ENCODE measurements at regions not wholly inside any gene's neighbourhood (a gene's known extent, or its start where the extent isn't known, plus 50 kb on each side); places are given as distances from the start of the nearest gene placed in this dataset.

DNA sequence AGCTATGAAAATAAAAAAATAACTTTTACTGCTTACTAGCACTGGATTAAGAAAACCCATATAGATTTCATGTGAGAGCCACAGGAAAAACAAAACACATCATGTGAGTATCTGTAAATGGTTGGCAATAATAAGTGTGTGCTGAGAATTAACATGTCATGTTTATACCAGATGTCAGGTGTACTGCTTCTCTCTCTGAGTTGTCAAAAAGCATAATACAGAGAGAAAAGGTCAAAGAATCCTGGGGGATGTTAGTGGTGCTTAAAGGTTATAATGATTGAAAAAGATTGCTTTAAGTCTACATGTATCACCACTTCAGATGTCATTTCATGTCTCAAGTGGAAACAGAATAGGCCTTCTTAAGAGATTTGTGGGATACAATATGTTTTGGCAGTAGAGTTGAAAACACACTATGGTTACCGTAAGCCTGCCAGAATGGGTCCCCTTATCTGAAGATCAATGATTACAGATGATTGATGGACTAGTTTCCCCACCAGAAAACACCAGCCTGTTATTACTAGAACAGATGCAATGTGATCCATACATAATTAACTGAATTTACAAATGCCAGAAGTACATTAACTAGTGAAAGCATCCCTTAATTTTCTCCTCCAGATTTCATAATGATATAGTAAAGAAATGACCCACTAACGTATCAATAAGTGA, 204.1 kb downstream of the CNTN3 start:
- Histone ChIP-seq H3K27me3 (replicated peaks; ENCODE audit: insufficient read depth) (no peaks in the 10 kb centered on the region), H3K36me3 (no peaks in the 10 kb centered on the region), H3K27ac (no peak overlapping the region), H3K4me3 (no peak overlapping the region), H3K4me1 (replicated peaks) (no peaks in the 10 kb centered on the region), H3K9me3 (no peaks in the 10 kb centered on the region)
- 88% methylated on average over 2 of the region's 2 CpGs for WGBS
- no peak for DNase-seq (ENCODE audit: low spot score)
- intact Hi-C loops (cut with DNase I): no loop called here
- TF ChIP-seq, protein P1, sequence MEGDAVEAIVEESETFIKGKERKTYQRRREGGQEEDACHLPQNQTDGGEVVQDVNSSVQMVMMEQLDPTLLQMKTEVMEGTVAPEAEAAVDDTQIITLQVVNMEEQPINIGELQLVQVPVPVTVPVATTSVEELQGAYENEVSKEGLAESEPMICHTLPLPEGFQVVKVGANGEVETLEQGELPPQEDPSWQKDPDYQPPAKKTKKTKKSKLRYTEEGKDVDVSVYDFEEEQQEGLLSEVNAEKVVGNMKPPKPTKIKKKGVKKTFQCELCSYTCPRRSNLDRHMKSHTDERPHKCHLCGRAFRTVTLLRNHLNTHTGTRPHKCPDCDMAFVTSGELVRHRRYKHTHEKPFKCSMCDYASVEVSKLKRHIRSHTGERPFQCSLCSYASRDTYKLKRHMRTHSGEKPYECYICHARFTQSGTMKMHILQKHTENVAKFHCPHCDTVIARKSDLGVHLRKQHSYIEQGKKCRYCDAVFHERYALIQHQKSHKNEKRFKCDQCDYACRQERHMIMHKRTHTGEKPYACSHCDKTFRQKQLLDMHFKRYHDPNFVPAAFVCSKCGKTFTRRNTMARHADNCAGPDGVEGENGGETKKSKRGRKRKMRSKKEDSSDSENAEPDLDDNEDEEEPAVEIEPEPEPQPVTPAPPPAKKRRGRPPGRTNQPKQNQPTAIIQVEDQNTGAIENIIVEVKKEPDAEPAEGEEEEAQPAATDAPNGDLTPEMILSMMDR (IDR thresholded peaks at IDR 0.05): no peak
- TF ChIP-seq POLR2A (IDR thresholded peaks at IDR 0.05): no peak
- no peak for TF ChIP-seq POLR2AphosphoS5 (IDR thresholded peaks at IDR 0.05)

DNA sequence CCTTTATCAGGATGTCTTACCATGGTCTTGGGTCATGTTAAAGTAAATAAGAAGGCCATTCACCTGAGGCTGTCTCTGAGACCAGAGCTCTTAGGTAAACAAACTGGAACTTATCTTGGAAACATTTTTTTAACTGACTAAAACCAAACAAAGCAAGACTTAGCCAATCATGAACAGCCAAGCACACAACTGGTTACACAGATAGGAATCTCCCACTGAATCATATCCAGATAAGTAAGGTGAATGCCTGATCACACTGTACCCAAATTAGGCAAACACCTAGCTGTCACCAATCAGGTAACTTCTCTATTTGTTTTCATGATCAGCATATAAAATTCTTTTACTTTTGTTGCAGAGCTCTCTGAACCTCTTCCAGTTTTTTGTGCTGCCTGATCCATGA, 205.4 kb downstream of the CNTN3 start:
- intact Hi-C loops (cut with DNase I): no loop called here
- TF ChIP-seq, protein P1 (IDR thresholded peaks at IDR 0.05): no peak
- TF ChIP-seq POLR2A (IDR thresholded peaks at IDR 0.05) (no peak), POLR2AphosphoS5 (IDR thresholded peaks at IDR 0.05) (no peak)
- H3K36me3 ChIP-seq: no peaks in the 10 kb centered on the region

DNA sequence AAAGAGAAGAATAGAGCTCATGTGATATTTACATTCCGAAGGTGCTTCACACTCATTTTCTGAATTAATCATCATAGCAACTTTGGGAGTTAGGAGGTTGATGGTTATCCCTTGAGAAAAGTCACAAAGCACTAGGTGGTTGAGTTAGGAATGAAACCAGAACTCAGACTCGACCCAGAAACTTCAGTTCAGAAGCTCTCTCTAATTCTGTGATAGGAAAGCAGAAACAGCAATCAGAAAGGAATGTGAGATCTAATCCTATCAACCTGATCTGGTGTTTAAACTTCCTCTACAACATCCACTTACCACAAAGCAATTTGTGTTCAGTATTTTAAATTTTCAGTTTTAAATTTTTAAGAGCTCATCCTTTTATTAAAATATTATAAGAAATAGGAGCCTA, 211.2 kb downstream of the CNTN3 start:
- Histone ChIP-seq H3K4me1 (replicated peaks) (no peaks in the 10 kb centered on the region), H3K4me3 (no peak overlapping the region), H3K27ac (no peak overlapping the region), H3K9me3 (no peaks in the 10 kb centered on the region), H3K27me3 (replicated peaks; ENCODE audit: insufficient read depth) (no peaks in the 10 kb centered on the region), H3K36me3 (no peaks in the 10 kb centered on the region)
- no peak for DNase-seq (ENCODE audit: low spot score)
- WGBS: 73% methylated on average over 2 of the region's 2 CpGs
- TF ChIP-seq, protein P1 (IDR thresholded peaks at IDR 0.05): no peak
- TF ChIP-seq POLR2A (IDR thresholded peaks at IDR 0.05) (no peak), POLR2AphosphoS5 (IDR thresholded peaks at IDR 0.05) (no peak)
- intact Hi-C loops (cut with DNase I): no loop called here

More for the DNA sequence above, 205.4 kb downstream of the CNTN3 start:
- Histone ChIP-seq H3K27ac (no peak overlapping the region), H3K4me3 (no peak overlapping the region), H3K27me3 (replicated peaks; ENCODE audit: insufficient read depth) (no peaks in the 10 kb centered on the region), H3K4me1 (replicated peaks) (no peaks in the 10 kb centered on the region), H3K9me3 (no peaks in the 10 kb centered on the region)
- no peak for DNase-seq (ENCODE audit: low spot score)

DNA sequence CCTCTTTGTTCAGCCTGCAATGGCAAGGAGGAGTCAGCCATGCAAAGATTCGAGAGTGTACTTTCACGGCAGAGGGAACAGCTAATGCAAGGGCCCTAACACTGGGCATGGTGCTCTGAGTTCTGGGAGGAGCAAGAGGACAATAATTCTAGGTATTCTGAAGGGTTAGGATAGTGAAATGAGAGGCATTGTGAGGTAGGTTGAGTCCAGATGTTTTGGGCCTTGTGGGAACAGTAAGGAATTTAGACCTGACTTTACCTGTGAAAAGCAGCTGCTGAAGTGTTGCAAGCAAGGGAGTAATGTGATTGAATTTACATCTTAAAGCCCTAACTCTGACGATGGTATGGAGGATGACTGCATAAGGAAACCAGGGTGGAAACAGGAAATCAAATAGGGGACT, 211.6 kb downstream of the CNTN3 start:
- H3K4me3 ChIP-seq: no peak overlapping the region
- 73% methylated on average over 3 of the region's 3 CpGs for WGBS
- no peaks in the 10 kb centered on the region for H3K4me1 ChIP-seq (replicated peaks)
- intact Hi-C loops (cut with DNase I): no loop called here
- no peak for TF ChIP-seq POLR2A (IDR thresholded peaks at IDR 0.05)
- TF ChIP-seq, protein P1 (IDR thresholded peaks at IDR 0.05): no peak
- no peak for DNase-seq (ENCODE audit: low spot score)
- H3K27ac ChIP-seq: no peak overlapping the region
- H3K27me3 ChIP-seq (replicated peaks; ENCODE audit: insufficient read depth): no peaks in the 10 kb centered on the region
- H3K36me3 ChIP-seq: no peaks in the 10 kb centered on the region
- H3K9me3 ChIP-seq: no peaks in the 10 kb centered on the region

DNA sequence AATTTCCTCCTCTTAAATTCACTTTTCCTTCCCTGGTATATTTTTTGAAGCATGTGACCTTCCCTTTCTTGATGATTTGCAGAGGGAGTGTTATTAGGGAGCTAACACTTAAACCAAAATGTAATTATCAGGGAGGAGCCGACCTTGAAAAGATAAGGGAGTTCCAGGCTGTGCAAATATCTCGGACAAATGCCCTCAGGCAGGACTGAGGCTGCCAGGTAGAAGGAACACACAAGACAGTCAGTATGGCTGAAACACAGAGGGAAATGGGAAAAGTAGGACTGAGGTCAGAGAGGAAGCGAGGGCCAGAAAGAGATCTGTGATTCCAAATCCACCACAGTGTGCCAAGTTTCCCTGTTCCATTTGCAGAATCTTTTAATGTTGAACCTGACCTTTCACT, 221.0 kb downstream of the CNTN3 start:
- Histone ChIP-seq H3K4me1 (replicated peaks) (no peaks in the 10 kb centered on the region), H3K4me3 (no peak overlapping the region), H3K9me3 (no peaks in the 10 kb centered on the region), H3K27me3 (replicated peaks; ENCODE audit: insufficient read depth) (no peaks in the 10 kb centered on the region), H3K27ac (no peak overlapping the region), H3K36me3 (no peaks in the 10 kb centered on the region)
- DNase-seq (ENCODE audit: low spot score): no peak
- TF ChIP-seq POLR2AphosphoS5 (IDR thresholded peaks at IDR 0.05) (no peak), POLR2A (IDR thresholded peaks at IDR 0.05) (no peak)
- TF ChIP-seq, protein P1 (IDR thresholded peaks at IDR 0.05): no peak
- intact Hi-C loops (cut with DNase I): no loop called here
- WGBS: 42% methylated on average over 3 of the region's 3 CpGs

Measured in prostate gland (tissue), 2 donors.